OCI-LY7 (cell line): ENCODE measurements at regions not wholly inside any gene's neighbourhood (a gene's known extent, or its start where the extent isn't known, plus 50 kb on each side); places are given as distances from the start of the nearest gene placed in this dataset.

Experiments used
- BruUV-seq: library from RNA; stranded (reverse); fragments of 400-500 nt; replicated peaks from 2 replicates; lab custom pipeline; 2021; lab: Mats Ljungman, UMichigan
- CTCF ChIA-PET: fragments of 300-600 bp; sonication (Branson Sonifier 250); formaldehyde crosslinking; loops from one replicate; lab custom pipeline; 2022; ENCODE audit warnings: antibody characterized with exemption; ENCODE audit not compliant: unreplicated experiment; lab: Charles Lee
- POLR2A ChIA-PET: fragments of 300-600 bp; sonication (Branson Sonifier 250); formaldehyde crosslinking; loops from one replicate; lab custom pipeline; 2022; ENCODE audit warnings: antibody characterized with exemption; lab: Charles Lee
- DNase-seq: peaks from one replicate; pipeline ENCODE4 v3.0.0-alpha.2; 2015; ENCODE audit warnings: low spot score
- H2AFZ ChIP-seq: fragments of 200-600 bp; sonication (generic), shearing (Covaris generic); 2 replicates; pipeline ENCODE4 v1.6.1; 2014; ENCODE audit warnings: mild to moderate bottlenecking, antibody characterized with exemption, low read length, moderate library complexity
- H3K27ac ChIP-seq: fragments of 200-600 bp; sonication (generic); 2 replicates; pipeline ENCODE4 v1.5.1; 2014; ENCODE audit warnings: mixed run types, low read depth, mild to moderate bottlenecking, moderate library complexity, low read length, inconsistent platforms; ENCODE audit not compliant: poor library complexity, severe bottlenecking
- H3K36me3 ChIP-seq: fragments of 200-600 bp; sonication (generic); 2 replicates; pipeline ENCODE4 v1.6.1; 2014; ENCODE audit warnings: mild to moderate bottlenecking, antibody characterized with exemption, low read length, moderate library complexity, mixed read lengths; ENCODE audit not compliant: insufficient read depth
- H3K4me1 ChIP-seq: fragments of 200-600 bp; sonication (generic); 2 replicates; pipeline ENCODE4 v1.5.1; 2014; ENCODE audit warnings: mild to moderate bottlenecking, low read length; ENCODE audit not compliant: insufficient read depth, poor library complexity, severe bottlenecking
- H3K4me2 ChIP-seq: fragments of 200-600 bp; sonication (generic); 2 replicates; pipeline ENCODE4 v1.6.1; 2014; ENCODE audit warnings: mild to moderate bottlenecking, low read length
- H3K4me3 ChIP-seq: fragments of 200-600 bp; sonication (generic); 2 replicates; pipeline ENCODE4 v1.5.1; 2014; ENCODE audit warnings: mild to moderate bottlenecking, low read depth, low read length; ENCODE audit not compliant: poor library complexity, severe bottlenecking
- H3K79me2 ChIP-seq: fragments of 200-600 bp; sonication (generic); 2 replicates; pipeline ENCODE4 v1.6.1; 2016; ENCODE audit warnings: low read depth, mild to moderate bottlenecking, low read length, moderate library complexity, mixed read lengths; ENCODE audit not compliant: insufficient read depth
- H3K9me2 ChIP-seq: fragments of 200-600 bp; sonication (generic); 2 replicates; pipeline ENCODE4 v1.6.1; 2016; ENCODE audit warnings: mild to moderate bottlenecking, low read length, mixed read lengths; ENCODE audit not compliant: insufficient read depth
- H3K9me3 ChIP-seq: fragments of 200-600 bp; sonication (generic); 2 replicates; pipeline ENCODE4 v1.6.1; 2014; ENCODE audit warnings: mild to moderate bottlenecking, mixed run types, low read length, mixed read lengths
- H4K20me1 ChIP-seq: fragments of 200-600 bp; sonication (generic); 2 replicates; pipeline ENCODE4 v1.6.1; 2014; ENCODE audit warnings: mild to moderate bottlenecking, antibody characterized with exemption, low read length, moderate library complexity, mixed read lengths; ENCODE audit not compliant: insufficient read depth
- CTCF ChIP-seq: fragments of 200-600 bp; sonication (generic); conservative IDR thresholded peaks from 2 replicates; pipeline ENCODE4 v1.5.1; 2014; ENCODE audit warnings: mild to moderate bottlenecking, antibody characterized with exemption, low read length, moderate library complexity, mixed read lengths
- EZH2phosphoT487 ChIP-seq: fragments of 200-600 bp; sonication (generic); IDR thresholded peaks from 2 replicates; pipeline ENCODE4 v1.6.1; 2018; ENCODE audit warnings: low read depth, borderline replicate concordance, mild to moderate bottlenecking, mixed run types, antibody characterized with exemption, low read length, moderate library complexity, mixed read lengths
- intact Hi-C: fragments of 100-400 bp; cut with micrococcal nuclease; formaldehyde crosslinking; loops from one replicate; pipeline ENCODE4 v1.10.0; 2022; ENCODE audit not compliant: unreplicated experiment

- ChIA-PET POLR2A (no interaction called here), CTCF (no interaction called here)
- Histone ChIP-seq H4K20me1 (no peaks in the 10 kb centered on the region), H3K9me2 (no peaks in the 10 kb centered on the region), H3K27ac (no peak overlapping the region), H3K9me3 (no peaks in the 10 kb centered on the region), H3K79me2 (no peaks in the 10 kb centered on the region), H3K36me3 (no peaks in the 10 kb centered on the region), H3K4me1 (no peaks in the 10 kb centered on the region), H2AFZ (no peak overlapping the region), H3K4me3 (no peak overlapping the region), H3K4me2 (no peak overlapping the region)
- no TSS peak for BruUV-seq
- no peak for DNase-seq
- intact Hi-C loops: no loop called here
- TF ChIP-seq EZH2phosphoT487: no peak
- no peak for TF ChIP-seq CTCF
These were observed 175.5 kb upstream of the TUT7 start for GRCh38 chr9:86529496-86530275.

- no peaks in the 10 kb centered on the region for H3K79me2 ChIP-seq
- DNase-seq: no peak
- no TSS peak for BruUV-seq
- no peaks in the 10 kb centered on the region for H3K9me2 ChIP-seq
- no peaks in the 10 kb centered on the region for H4K20me1 ChIP-seq
- ChIA-PET POLR2A (no interaction called here), CTCF (no interaction called here)
- H3K4me2 ChIP-seq: no peak overlapping the region
- TF ChIP-seq CTCF: no peak
- no peak for TF ChIP-seq EZH2phosphoT487
- no peak overlapping the region for H3K27ac ChIP-seq
- H3K4me3 ChIP-seq: no peak overlapping the region
- intact Hi-C loops: no loop called here
- no peaks in the 10 kb centered on the region for H3K4me1 ChIP-seq
- H3K9me3 ChIP-seq: no peaks in the 10 kb centered on the region
- H3K36me3 ChIP-seq: no peaks in the 10 kb centered on the region
- H2AFZ ChIP-seq: no peak overlapping the region
These were observed 171.8 kb upstream of the TUT7 start for GRCh38 chr9:86526021-86526420.

- intact Hi-C loops: no loop called here
- Histone ChIP-seq H2AFZ (no peak overlapping the region), H3K79me2 (no peaks in the 10 kb centered on the region), H3K36me3 (no peaks in the 10 kb centered on the region), H3K4me3 (no peak overlapping the region), H3K4me2 (no peak overlapping the region), H3K9me2 (no peaks in the 10 kb centered on the region), H3K9me3 (no peaks in the 10 kb centered on the region), H4K20me1 (no peaks in the 10 kb centered on the region), H3K4me1 (no peaks in the 10 kb centered on the region), H3K27ac (no peak overlapping the region)
- ChIA-PET CTCF (no interaction called here), POLR2A (no interaction called here)
- BruUV-seq: no TSS peak
- DNase-seq: no peak
- TF ChIP-seq CTCF (no peak), EZH2phosphoT487 (no peak)
These were observed 171.0 kb upstream of the TUT7 start for GRCh38 chr9:86525182-86525581.
